Right atrium auricular region (tissue), 2 donors: ENCODE measurements at regions not wholly inside any gene's neighbourhood (a gene's known extent, or its start where the extent isn't known, plus 50 kb on each side); places are given as distances from the start of the nearest gene placed in this dataset.

Experiments used
- DNase-seq: peaks from one replicate; pipeline ENCODE4 v3.0.0-alpha.2; 2019; ENCODE audit warnings: low spot score
- H3K27ac ChIP-seq, 2 donors: fragments of 200-600 bp; sonication (generic); 1 replicate in 1 of 2; 2 replicates in 1 of 2; pipeline ENCODE4 v1.5.1; 2016 to 2019
- H3K27me3 ChIP-seq, 2 donors: fragments of 200-600 bp; sonication (generic); one replicate each; pipeline versions ENCODE4 v1.5.1 to v1.6.0; 2017 to 2019
- H3K36me3 ChIP-seq: fragments of 200-600 bp; sonication (generic); one replicate; pipeline ENCODE4 v1.5.1; 2016
- H3K4me1 ChIP-seq, 2 donors: fragments of 200-600 bp; sonication (generic); one replicate each; pipeline versions ENCODE4 v1.5.1 to v1.6.0; 2017 to 2019
- H3K4me3 ChIP-seq, 2 donors: fragments of 200-600 bp; sonication (generic); 1 replicate in 1 of 2; 2 replicates in 1 of 2; pipeline ENCODE4 v1.5.1; 2017 to 2019; ENCODE audit warnings: mild to moderate bottlenecking in 1 of 2, moderate library complexity in 1 of 2
- H3K9me3 ChIP-seq, 2 donors: fragments of 200-600 bp; sonication (generic); one replicate each; pipeline ENCODE4 v1.5.1; 2019
- TF ChIP-seq, protein P1 (sequence below), 2 donors: fragments of 200-600 bp; sonication (generic); IDR thresholded peaks; one replicate each; pipeline ENCODE4 v1.5.1; 2019; ENCODE audit warnings: antibody characterized with exemption in 2 of 2

GRCh38 chr7:156006024-156006423 is 193.8 kb upstream of the SHH start:
- no peaks in the 10 kb centered on the region for H3K36me3 ChIP-seq
- H3K4me3 ChIP-seq, result no peak overlapping the region
- no peaks in the 10 kb centered on the region for H3K27me3 ChIP-seq
- H3K9me3 ChIP-seq, result peaks cover 0 to 18% of the 10 kb centered on the region in 2 donors
- no peaks in the 10 kb centered on the region for H3K4me1 ChIP-seq
- H3K27ac ChIP-seq, result no peak overlapping the region
- DNase-seq, result no peak
- TF ChIP-seq, protein P1, sequence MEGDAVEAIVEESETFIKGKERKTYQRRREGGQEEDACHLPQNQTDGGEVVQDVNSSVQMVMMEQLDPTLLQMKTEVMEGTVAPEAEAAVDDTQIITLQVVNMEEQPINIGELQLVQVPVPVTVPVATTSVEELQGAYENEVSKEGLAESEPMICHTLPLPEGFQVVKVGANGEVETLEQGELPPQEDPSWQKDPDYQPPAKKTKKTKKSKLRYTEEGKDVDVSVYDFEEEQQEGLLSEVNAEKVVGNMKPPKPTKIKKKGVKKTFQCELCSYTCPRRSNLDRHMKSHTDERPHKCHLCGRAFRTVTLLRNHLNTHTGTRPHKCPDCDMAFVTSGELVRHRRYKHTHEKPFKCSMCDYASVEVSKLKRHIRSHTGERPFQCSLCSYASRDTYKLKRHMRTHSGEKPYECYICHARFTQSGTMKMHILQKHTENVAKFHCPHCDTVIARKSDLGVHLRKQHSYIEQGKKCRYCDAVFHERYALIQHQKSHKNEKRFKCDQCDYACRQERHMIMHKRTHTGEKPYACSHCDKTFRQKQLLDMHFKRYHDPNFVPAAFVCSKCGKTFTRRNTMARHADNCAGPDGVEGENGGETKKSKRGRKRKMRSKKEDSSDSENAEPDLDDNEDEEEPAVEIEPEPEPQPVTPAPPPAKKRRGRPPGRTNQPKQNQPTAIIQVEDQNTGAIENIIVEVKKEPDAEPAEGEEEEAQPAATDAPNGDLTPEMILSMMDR (IDR thresholded peaks at IDR 0.05), result no peak

DNA sequence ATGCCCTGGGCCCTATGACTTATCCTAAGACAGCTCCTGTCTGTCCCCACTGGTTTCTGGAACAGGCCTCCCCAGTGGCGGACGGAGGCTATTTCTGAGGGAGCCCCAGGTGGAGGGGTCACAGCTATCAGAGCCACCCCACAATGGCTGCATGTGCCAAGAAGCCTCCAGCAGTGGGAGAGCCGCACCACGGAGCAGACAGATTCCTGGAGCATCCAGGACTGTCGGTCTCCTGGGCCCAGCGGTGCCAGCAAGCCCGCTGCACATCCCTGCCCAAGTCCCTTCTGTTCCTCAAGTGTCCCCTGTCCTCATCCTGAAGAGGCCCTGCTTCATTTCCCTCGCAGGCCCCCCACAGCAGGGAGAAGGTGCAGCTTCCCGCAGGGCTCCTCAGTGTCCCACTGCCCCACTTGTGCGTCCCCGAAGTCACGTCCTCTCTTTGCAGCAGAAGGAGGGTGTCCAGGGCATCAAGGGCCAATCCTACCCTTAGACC is 193.0 kb upstream of the SHH start:
- no peak overlapping the region for H3K27ac ChIP-seq
- no peak for DNase-seq
- no peaks in the 10 kb centered on the region for H3K36me3 ChIP-seq
- TF ChIP-seq, protein P1 (IDR thresholded peaks at IDR 0.05), result no peak
- no peaks in the 10 kb centered on the region for H3K27me3 ChIP-seq
- no peaks in the 10 kb centered on the region for H3K4me1 ChIP-seq
- H3K4me3 ChIP-seq, result no peak overlapping the region
- H3K9me3 ChIP-seq, result peaks cover 0 to 10% of the 10 kb centered on the region in 2 donors

- H3K4me1 ChIP-seq, result no peaks in the 10 kb centered on the region
- no peak overlapping the region for H3K27ac ChIP-seq
- no peak overlapping the region for H3K4me3 ChIP-seq
- H3K36me3 ChIP-seq, result no peaks in the 10 kb centered on the region
- H3K9me3 ChIP-seq, result peaks cover 0 to 5% of the 10 kb centered on the region in 2 donors
- TF ChIP-seq, protein P1 (IDR thresholded peaks at IDR 0.05), result no peak
- no peaks in the 10 kb centered on the region for H3K27me3 ChIP-seq
- no peak for DNase-seq
Observed at GRCh38 chr7:156004265-156005201, 192.3 kb upstream of the SHH start.

- no peaks in the 10 kb centered on the region for H3K36me3 ChIP-seq
- no peak overlapping the region for H3K4me3 ChIP-seq
- no peaks in the 10 kb centered on the region for H3K27me3 ChIP-seq
- no peaks in the 10 kb centered on the region for H3K4me1 ChIP-seq
- H3K9me3 ChIP-seq, result peaks cover 0 to 5% of the 10 kb centered on the region in 2 donors
- no peak for DNase-seq
- H3K27ac ChIP-seq, result no peak overlapping the region
- TF ChIP-seq, protein P1 (IDR thresholded peaks at IDR 0.05), result no peak
Observed at GRCh38 chr7:156003220-156004162, 191.2 kb upstream of the SHH start.

DNA sequence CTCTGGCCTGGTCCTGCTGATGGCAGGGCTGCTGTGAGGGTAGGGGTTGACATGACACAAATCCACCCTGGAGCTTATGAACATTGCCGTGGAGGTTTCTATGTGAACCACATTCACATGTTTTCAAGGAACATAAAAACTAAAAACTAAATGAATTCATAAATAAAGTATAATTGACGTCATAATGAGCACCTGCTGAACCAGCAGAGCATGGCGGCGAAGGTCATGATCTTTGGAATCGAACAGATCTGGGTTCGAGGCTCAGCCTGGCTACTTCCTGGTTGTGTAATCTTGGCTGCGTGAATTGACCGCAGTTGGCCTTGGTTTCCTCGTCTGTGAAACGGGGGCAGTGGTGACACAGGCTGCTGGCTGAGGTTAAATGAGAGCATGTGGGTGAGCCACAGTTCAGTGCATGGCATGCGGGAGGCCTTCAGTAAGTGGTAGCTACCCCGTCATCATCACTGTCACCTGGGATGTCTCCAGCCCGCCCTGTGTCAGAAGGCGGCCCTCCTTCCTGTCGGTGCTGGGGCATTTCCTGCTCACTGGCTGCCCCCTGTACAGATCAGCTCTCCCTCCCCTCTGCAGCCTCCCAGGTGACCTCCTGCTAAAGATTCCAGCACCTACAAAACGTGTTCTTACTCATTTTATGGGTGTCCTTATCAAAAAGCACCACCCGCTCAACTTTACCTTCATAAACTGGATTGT is 190.3 kb upstream of the SHH start:
- Histone ChIP-seq H3K27me3 (no peaks in the 10 kb centered on the region), H3K4me3 (no peak overlapping the region), H3K4me1 (no peaks in the 10 kb centered on the region), H3K27ac (no peak overlapping the region), H3K36me3 (no peaks in the 10 kb centered on the region), H3K9me3 (peaks cover 0 to 5% of the 10 kb centered on the region in 2 donors)
- no peak for DNase-seq
- TF ChIP-seq, protein P1 (IDR thresholded peaks at IDR 0.05), result no peak
